ENCODE measurements at regions not wholly inside any gene's neighbourhood (a gene's known extent, or its start where the extent isn't known, plus 50 kb on each side); places are given as distances from the start of the nearest gene placed in this dataset.

DNA sequence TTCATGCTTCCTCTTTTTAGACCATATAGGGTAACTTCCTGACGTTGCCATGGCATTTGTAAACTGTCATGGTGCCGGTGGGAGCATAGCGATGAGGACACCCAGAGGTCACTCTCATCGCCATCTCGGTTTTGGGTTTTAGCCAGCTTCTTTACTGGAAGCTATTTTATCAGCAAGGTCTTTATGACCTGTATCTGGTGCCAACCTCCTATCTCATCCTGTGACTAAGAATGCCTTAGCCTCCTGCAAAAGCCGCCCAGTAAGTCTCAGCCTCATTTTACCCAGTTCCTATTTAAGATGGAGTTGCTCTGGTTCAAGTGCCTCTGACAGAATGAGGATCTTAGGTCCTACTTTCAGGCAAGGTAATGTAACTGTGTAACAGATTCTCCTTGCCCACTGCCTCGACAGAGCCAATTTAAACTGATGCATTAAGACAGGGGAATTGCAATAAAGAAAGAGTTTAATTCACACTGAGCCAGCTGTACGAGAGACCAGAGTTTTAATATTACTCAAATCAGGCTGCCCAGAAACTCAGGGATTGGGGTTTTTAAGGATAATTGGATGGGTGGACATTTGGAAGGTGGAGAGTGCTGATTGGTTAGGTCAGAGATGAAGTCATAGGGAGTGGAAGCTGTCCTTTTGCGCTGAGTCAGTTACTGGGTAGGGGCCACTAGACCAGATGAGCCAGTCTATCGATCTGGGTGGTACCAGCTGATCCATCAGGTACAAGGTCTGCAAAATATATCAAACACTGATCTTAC lies 59.9 kb upstream of the ATF7IP2 start (continued):
- TF ChIP-seq SIN3A (conservative IDR thresholded peaks at IDR 0.05 in 1 of 2, IDR thresholded peaks at IDR 0.05 in 1 of 2; ENCODE audit: low read depth in 1 of 2, low read length in 2 of 2), result no peak

Data from H1 (cell line).